Left renal cortex interstitium (tissue), 4 donors: ENCODE measurements at regions not wholly inside any gene's neighbourhood (a gene's known extent, or its start where the extent isn't known, plus 50 kb on each side); places are given as distances from the start of the nearest gene placed in this dataset.
"Not testable (repeated sequence)": the region's sequence is repeated elsewhere in the genome, so short reads cannot be mapped to it uniquely, and the experiment has no call there.

ENCODE experiments used
- DNase-seq, 4 donors: peaks; one replicate each; pipeline ENCODE4 v3.0.0-alpha.2; 2013; ENCODE audit warnings: low read depth in 4 of 4, low spot score in 2 of 4, missing footprints in 1 of 4

DNA sequence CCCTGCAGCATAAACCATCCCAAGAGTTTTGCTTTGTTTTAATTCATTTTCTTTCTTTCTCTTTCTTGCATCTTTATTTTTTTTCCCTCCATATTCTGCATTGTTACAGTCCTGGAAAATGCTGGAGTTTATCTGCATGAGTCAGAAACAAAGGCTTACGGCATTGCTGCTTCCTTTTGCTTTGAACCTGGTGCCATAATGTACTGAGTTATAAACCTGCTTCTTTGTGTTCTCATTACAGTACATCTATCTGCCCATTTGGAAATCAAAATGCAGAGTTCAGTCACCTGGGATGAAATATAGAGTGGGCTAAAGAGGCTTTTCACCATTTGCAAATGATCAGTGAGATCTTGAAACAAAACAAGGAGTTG lies 1009.2 kb upstream of the FANCL start:
- DNase-seq, result no peak

DNA sequence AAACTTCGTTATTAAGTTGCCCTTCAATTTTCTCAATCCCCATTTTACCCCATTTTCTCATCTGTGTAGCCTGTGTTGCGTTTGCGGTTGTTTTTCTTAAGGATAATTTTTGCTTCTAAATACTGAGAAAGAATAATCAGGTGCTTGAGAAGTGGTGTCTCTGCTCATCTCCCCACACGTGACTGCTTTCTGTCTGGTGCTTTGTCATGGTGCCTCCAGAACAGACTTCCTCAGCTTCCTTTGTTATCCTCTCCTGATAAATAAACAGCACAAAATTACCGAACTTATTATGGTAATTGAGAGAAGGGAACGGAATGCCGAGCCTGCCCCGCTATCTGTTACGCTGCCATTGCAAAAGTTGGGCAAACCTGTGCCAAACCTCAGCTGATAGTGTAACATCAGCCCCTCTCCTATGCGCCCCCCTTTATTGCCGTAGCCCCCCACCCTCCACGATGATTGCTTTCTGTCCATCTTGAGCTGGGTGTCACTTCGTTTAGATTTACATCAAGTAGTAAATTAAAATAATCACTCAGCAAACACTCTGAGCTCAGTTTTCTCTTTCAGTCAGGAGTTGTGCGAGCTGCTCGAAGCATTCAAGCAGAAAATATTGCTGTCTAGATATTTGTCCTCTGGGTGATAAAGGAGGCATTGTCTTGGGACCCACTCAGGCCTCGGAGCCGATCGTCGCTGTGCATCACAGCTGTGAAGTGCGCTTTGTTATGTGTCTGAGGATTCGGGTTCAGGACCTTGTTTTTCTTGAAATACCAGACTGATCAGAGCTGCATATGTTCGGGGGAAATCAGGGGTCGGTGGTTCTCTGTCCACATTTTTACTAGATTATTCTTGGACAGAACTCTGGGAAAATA lies 1008.5 kb upstream of the FANCL start:
- DNase-seq, result no peak

- no peak for DNase-seq
These were observed 998.0 kb upstream of the FANCL start for GRCh38 chr2:59239146-59239545.

- DNase-seq, result no peak
These were observed 996.2 kb upstream of the FANCL start for GRCh38 chr2:59237311-59237710.

DNA sequence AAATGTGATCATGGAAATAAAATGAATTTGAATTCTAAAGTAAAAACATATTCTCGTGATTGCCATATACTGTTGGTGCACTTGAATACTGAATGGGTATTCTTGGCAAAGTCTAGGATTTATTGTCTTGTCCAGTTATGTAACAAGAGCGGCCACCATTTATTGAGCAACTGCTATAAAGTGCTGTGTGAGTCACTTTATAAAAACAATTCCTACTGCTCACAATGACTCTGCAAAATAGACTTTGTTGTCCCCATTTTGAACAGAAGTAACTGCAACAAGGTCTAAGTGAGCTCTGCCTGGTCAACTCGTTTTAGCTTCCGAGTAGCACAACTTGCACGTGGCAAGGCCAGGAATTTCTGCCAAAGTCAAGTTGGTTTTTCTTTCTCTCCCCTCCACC lies 995.6 kb upstream of the FANCL start:
- no peak for DNase-seq

DNA sequence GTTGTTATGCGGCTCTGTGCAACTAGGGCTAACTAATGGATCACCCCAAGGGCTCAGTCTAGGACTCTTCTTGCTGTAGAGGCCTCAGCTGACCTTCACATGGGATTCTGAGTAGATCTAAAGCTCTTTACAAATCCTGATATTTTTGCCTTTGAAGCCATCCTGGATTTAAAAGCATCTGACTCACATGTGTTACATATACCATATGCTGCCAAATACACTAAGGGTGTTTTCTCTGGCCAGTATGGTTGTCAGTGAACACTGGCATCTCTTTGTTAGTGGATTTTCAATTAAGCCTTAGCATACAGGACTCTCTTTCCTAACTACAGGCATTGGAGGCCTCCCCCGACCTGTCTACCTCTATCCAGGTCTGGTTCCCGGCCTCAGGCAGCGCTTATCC lies 992.8 kb upstream of the FANCL start:
- no peak for DNase-seq

GRCh38 chr2:59233448-59233847 lies 992.3 kb upstream of the FANCL start:
- DNase-seq, result no peak

- no peak for DNase-seq
These were observed 991.5 kb upstream of the FANCL start for GRCh38 chr2:59232394-59233165.

GRCh38 chr2:59226362-59226761 lies 985.2 kb upstream of the FANCL start:
- DNase-seq, result not testable (repeated sequence)

GRCh38 chr2:59223742-59224141 lies 982.6 kb upstream of the FANCL start:
- no peak for DNase-seq

- no peak for DNase-seq
These were observed 976.2 kb upstream of the FANCL start for GRCh38 chr2:59217360-59217759.

DNA sequence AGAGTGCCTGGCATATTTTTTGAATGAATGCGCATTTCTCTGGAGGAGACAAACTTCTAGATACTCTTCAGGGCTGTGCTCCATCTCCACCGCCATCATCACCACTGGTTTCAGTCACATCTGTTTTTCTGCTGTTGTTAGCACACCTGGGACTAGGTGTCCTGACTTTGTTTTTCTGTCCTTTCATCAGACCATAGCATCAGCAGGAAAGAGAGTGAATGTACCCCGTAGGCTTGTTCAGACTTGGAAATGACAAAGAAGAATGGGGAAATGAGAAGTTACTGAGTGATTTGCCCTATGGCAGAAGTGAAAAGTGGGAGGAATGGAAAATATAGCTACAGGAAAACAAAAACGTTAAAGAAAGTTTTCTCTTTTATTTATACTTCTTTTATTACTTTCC lies 965.2 kb upstream of the FANCL start:
- no peak for DNase-seq

DNA sequence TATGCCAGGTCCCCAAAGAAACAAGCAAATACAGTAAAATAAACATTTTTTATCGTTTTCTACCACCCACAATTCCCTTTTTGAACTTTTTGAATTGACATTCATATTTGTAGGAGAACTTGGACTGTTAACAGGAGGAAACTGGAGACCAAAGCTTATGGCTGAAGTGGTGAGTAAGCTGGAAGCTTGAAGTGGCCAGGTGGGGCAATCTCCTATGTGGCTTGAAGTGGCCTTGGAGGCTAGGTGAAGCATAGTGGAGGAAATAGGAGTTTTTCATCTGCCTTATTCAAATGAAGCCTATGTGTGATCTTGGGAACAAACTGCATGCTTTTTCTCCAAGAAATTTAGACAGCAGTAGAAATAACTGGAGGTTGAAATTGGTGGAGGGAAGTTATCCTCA lies 962.9 kb upstream of the FANCL start:
- no peak for DNase-seq

- DNase-seq, result no peak
These were observed 955.4 kb upstream of the FANCL start for GRCh38 chr2:59196491-59196890.

DNA sequence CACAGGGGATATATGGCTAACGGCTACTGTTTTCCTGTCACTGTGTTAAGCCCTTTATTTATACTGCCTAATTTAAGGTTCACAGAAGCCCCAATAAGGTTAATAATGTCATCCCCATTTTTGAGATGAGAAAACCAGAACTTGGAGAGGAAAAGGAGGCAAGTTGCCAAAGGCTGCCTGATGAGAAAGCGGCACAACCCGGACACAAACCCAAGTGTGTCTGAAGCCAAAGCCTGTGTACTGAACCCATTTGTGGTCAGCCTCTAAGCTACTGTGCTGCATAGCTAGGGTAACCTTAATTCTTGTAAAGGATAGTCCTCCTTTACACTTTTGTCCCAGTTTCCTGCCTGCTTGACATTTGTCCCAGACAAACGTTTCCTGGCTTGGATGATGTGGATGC lies 954.7 kb upstream of the FANCL start:
- DNase-seq, result no peak

DNA sequence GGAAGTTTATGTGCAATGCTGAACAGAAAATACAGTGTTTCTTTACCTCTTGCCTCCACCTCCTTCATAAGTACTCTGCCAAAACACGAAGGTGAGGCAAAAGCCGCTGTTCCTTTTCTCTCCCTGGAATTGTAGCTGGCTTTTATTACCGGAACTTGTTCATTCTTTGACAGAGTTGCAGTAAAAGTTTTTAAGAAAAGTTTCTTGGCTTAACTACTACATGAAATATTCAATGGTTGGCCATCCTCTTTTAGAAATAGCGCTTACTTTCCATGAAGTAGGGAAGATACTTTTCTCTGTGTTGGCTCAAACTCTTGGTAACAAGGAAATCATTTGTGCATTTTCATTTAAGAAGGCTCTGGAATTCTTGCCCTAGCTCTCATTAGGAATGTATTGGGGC lies 950.7 kb upstream of the FANCL start:
- DNase-seq, result no peak

GRCh38 chr2:59190518-59190917 lies 949.4 kb upstream of the FANCL start:
- DNase-seq, result no peak

- no peak for DNase-seq
These were observed 943.3 kb upstream of the FANCL start for GRCh38 chr2:59184276-59185020.

DNA sequence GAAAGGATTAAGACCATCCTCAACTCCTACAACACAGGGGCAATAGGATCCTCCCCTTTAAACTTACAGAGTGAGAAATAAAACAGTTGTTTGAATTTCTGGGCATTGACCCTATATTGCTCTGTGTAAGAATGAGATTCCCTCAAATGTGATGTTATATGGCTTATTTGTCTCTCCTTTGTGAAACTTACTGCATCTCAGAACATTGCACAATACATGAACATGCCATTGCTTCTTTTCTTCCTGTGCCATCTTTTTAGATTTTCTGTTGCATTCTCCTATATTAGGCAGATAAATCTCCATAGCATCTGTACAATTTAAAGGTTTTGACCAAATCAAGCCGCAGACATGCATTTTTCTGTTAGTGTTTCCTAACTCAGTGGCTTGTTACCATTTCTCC lies 941.9 kb upstream of the FANCL start:
- no peak for DNase-seq

GRCh38 chr2:59182249-59182648 lies 941.1 kb upstream of the FANCL start:
- peak in 1 of 4 donors; percentile 6 for DNase-seq

GRCh38 chr2:59181347-59181746 lies 940.2 kb upstream of the FANCL start:
- no peak for DNase-seq
